ENCODE measurements at regions not wholly inside any gene's neighbourhood (a gene's known extent, or its start where the extent isn't known, plus 50 kb on each side); places are given as distances from the start of the nearest gene placed in this dataset.

GRCh38 chr1:63148825-63149645 lies 173.3 kb upstream of the FOXD3 start:
- TF ChIP-seq, protein P1, sequence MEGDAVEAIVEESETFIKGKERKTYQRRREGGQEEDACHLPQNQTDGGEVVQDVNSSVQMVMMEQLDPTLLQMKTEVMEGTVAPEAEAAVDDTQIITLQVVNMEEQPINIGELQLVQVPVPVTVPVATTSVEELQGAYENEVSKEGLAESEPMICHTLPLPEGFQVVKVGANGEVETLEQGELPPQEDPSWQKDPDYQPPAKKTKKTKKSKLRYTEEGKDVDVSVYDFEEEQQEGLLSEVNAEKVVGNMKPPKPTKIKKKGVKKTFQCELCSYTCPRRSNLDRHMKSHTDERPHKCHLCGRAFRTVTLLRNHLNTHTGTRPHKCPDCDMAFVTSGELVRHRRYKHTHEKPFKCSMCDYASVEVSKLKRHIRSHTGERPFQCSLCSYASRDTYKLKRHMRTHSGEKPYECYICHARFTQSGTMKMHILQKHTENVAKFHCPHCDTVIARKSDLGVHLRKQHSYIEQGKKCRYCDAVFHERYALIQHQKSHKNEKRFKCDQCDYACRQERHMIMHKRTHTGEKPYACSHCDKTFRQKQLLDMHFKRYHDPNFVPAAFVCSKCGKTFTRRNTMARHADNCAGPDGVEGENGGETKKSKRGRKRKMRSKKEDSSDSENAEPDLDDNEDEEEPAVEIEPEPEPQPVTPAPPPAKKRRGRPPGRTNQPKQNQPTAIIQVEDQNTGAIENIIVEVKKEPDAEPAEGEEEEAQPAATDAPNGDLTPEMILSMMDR (IDR thresholded peaks at IDR 0.05; ENCODE audit: insufficient read depth, low read length, poor library complexity, severe bottlenecking) = peak; percentile 75
- no peak for DNase-seq (ENCODE audit: extremely low read depth, insufficient read length)
- H3K36me3 ChIP-seq (ENCODE audit: control insufficient read depth, insufficient read depth, low read length) = no peaks in the 10 kb centered on the region
- H3K4me3 ChIP-seq (replicated peaks; ENCODE audit: low read depth, low read length) = no peak overlapping the region
- H3K27me3 ChIP-seq (replicated peaks; ENCODE audit: control insufficient read depth, insufficient read depth, low read length) = no peaks in the 10 kb centered on the region

DNA sequence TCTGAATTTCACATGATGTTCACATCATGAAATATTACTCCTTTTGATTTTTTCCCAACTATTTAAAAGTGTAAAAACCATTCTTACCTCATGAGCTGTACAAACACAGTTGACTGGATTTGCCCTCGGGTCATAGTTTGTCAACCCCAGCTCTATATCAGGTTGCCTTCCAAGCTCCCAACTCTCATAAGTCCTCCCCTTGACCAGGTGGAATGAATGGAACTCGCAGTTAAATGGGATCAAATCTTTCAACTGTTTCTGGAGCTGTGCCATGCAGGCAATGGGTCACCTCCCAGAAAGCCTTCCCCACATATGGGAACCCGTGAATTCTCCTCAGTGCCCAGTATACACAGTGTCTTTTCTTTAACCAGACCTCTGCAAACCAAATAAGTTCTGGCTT lies 169.8 kb upstream of the FOXD3 start:
- H3K27me3 ChIP-seq (replicated peaks; ENCODE audit: control insufficient read depth, insufficient read depth, low read length) = no peaks in the 10 kb centered on the region

DNA sequence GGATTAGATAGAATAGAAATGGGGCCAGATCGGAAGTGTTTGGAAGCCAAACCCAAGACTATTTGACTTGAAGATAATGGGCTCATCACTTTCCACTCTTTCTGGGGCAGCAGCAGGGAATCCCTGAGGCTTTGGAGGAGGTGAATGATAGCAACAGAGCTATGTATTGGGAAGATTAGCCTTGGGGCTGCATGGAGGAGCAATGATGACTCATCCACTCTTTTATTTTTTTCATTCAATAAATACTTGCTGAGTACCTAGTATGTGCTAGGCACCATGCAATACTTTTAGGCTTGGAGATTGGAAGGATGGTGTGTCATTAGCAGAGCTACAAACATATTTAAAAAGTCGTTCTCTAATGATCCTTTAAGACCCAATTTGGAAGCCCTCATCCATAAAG lies 166.9 kb upstream of the FOXD3 start:
- Histone ChIP-seq H3K4me3 (replicated peaks; ENCODE audit: low read depth, low read length) (no peak overlapping the region), H3K36me3 (ENCODE audit: control insufficient read depth, insufficient read depth, low read length) (no peaks in the 10 kb centered on the region), H3K27me3 (replicated peaks; ENCODE audit: control insufficient read depth, insufficient read depth, low read length) (no peaks in the 10 kb centered on the region)
- DNase-seq (ENCODE audit: extremely low read depth, insufficient read length) = no peak
- TF ChIP-seq, protein P1 (IDR thresholded peaks at IDR 0.05; ENCODE audit: insufficient read depth, low read length, poor library complexity, severe bottlenecking) = no peak

More for the DNA sequence above, 169.8 kb upstream of the FOXD3 start:
- no peak overlapping the region for H3K4me3 ChIP-seq (replicated peaks; ENCODE audit: low read depth, low read length)
- DNase-seq (ENCODE audit: extremely low read depth, insufficient read length) = no peak
- no peaks in the 10 kb centered on the region for H3K36me3 ChIP-seq (ENCODE audit: control insufficient read depth, insufficient read depth, low read length)
- TF ChIP-seq, protein P1 (IDR thresholded peaks at IDR 0.05; ENCODE audit: insufficient read depth, low read length, poor library complexity, severe bottlenecking) = no peak

DNA sequence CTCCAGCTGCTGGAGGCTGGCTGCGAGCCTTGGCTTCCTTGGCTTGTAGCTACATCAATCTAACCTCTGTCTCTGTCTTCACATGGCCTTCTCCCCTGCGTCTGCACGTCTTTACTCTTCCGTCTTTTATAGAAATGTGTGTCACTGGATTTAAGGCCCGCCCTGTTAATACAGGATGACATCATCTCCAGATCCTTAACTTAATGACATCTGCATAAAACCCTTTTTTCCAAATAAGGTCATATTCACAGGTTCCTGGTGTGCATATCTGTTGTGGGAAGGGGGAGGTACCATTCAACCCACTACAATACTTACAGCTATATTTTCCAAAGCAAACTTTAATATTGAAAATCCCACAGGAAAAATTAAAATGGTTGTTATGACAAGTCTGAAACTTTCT lies 165.3 kb upstream of the FOXD3 start:
- TF ChIP-seq, protein P1 (IDR thresholded peaks at IDR 0.05; ENCODE audit: insufficient read depth, low read length, poor library complexity, severe bottlenecking) = no peak
- no peak overlapping the region for H3K4me3 ChIP-seq (replicated peaks; ENCODE audit: low read depth, low read length)
- DNase-seq (ENCODE audit: extremely low read depth, insufficient read length) = no peak
- no peaks in the 10 kb centered on the region for H3K36me3 ChIP-seq (ENCODE audit: control insufficient read depth, insufficient read depth, low read length)
- no peaks in the 10 kb centered on the region for H3K27me3 ChIP-seq (replicated peaks; ENCODE audit: control insufficient read depth, insufficient read depth, low read length)

- TF ChIP-seq, protein P1 (IDR thresholded peaks at IDR 0.05; ENCODE audit: insufficient read depth, low read length, poor library complexity, severe bottlenecking) = no peak
- no peak for DNase-seq (ENCODE audit: extremely low read depth, insufficient read length)
- Histone ChIP-seq H3K4me3 (replicated peaks; ENCODE audit: low read depth, low read length) (no peak overlapping the region), H3K27me3 (replicated peaks; ENCODE audit: control insufficient read depth, insufficient read depth, low read length) (no peaks in the 10 kb centered on the region), H3K36me3 (ENCODE audit: control insufficient read depth, insufficient read depth, low read length) (no peaks in the 10 kb centered on the region)
Observed at GRCh38 chr1:63169057-63169456, 153.3 kb upstream of the FOXD3 start.

All from GM06990 (cell line).